ENCODE measurements at regions not wholly inside any gene's neighbourhood (a gene's known extent, or its start where the extent isn't known, plus 50 kb on each side); places are given as distances from the start of the nearest gene placed in this dataset.

DNA sequence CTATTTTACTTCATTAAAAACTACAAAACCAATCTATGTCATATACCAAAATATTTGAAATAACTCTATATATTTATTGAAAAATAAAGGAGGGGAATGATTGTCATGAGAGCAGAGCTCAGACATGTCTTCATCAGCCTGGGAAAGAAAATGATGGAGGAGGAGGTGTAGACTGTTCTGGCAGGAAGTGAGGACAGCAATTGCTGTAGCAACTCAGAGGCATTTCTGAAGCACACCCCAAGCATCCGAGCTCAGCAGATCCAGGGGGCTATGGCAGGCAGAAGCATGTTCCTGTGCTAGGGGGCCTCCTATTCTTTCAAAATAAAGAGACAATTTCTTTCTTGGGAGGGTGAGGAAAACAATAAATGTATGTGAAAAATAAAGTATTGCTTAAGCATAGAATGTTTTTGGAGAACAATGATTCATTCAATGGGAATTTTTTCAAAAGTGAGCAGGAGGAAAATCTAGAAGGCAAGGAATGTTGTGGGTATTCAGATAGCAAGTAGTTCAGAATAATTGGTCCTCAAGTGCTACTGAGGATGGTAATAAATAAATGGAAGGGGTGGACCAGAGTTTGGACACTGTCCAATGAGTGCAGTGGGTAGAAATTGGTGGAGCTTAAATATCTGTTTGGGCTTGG is 383.4 kb downstream of the CDH11 start:
- Histone ChIP-seq H4K91ac (ENCODE audit: insufficient read length, low read depth, low read length) (no peak overlapping the region), H2BK20ac (ENCODE audit: low read depth, low read length, poor library complexity, severe bottlenecking) (no peak overlapping the region), H2AFZ (ENCODE audit: low read length) (no peak overlapping the region), H2BK12ac (ENCODE audit: insufficient read length, low read depth, low read length) (no peak overlapping the region), H3K9ac (ENCODE audit: extremely low read depth, insufficient read length, low read length) (no peak overlapping the region), H3K79me2 (ENCODE audit: insufficient read depth, low read length) (no peaks in the 10 kb centered on the region), H3K27ac (ENCODE audit: insufficient read length, low read depth, low read length) (no peak overlapping the region), H3K56ac (ENCODE audit: insufficient read length, low read depth, low read length) (no peak overlapping the region), H3K79me1 (ENCODE audit: insufficient read depth, low read depth, low read length, poor library complexity, severe bottlenecking) (no peaks in the 10 kb centered on the region), H2BK5ac (ENCODE audit: insufficient read length, low read length) (no peak overlapping the region), H3K9me3 (ENCODE audit: control insufficient read depth, low read depth, low read length) (no peaks in the 10 kb centered on the region), H4K5ac (ENCODE audit: insufficient read length, low read depth, low read length) (no peak overlapping the region), H4K20me1 (ENCODE audit: control insufficient read depth, insufficient read depth, insufficient read length) (no peaks in the 10 kb centered on the region), H3K23me2 (ENCODE audit: insufficient read length, low read depth, low read length, poor library complexity, severe bottlenecking) (no peaks in the 10 kb centered on the region), H3K4me1 (ENCODE audit: insufficient read depth, low read length) (no peaks in the 10 kb centered on the region), H3K18ac (ENCODE audit: insufficient read length, low read depth, low read length) (no peak overlapping the region), H3K23ac (ENCODE audit: insufficient read length, low read depth, low read length) (no peak overlapping the region), H3K4me2 (ENCODE audit: insufficient read depth, insufficient read length, low read length) (no peak overlapping the region), H2BK120ac (ENCODE audit: low read depth, low read length, poor library complexity, severe bottlenecking) (no peak overlapping the region), H3K27me3 (ENCODE audit: insufficient read depth, low read length) (no peaks in the 10 kb centered on the region), H3K14ac (ENCODE audit: insufficient read depth, low read length) (no peak overlapping the region), H4K8ac (replicated peaks; ENCODE audit: insufficient read length, low read depth, low read length) (no peak overlapping the region), H2BK15ac (ENCODE audit: low read depth, low read length) (no peak overlapping the region), H3T11ph (ENCODE audit: low read length) (no peak overlapping the region), H3K4ac (ENCODE audit: low read depth, low read length) (no peak overlapping the region), H2AK5ac (ENCODE audit: insufficient read length, low read length) (no peak overlapping the region)
- Mint-ChIP-seq H3K27me3 (ENCODE audit: low read depth) (no peaks in the 10 kb centered on the region), H3K4me1 (no peaks in the 10 kb centered on the region), H3K9me3 (peaks cover 2% of the 10 kb centered on the region in 2 experiments; a peak in 2 of 5 replicates), H3K27ac (no peak overlapping the region), H3K4me3 (no peak overlapping the region), H3K36me3 (ENCODE audit: insufficient read depth in 1 of 3, low read depth in 3 of 3) (peaks cover 0 to 6% (median 0%) of the 10 kb centered on the region in 3 experiments; a peak in 1 of 7 replicates)
- TF ChIP-seq, protein P1, sequence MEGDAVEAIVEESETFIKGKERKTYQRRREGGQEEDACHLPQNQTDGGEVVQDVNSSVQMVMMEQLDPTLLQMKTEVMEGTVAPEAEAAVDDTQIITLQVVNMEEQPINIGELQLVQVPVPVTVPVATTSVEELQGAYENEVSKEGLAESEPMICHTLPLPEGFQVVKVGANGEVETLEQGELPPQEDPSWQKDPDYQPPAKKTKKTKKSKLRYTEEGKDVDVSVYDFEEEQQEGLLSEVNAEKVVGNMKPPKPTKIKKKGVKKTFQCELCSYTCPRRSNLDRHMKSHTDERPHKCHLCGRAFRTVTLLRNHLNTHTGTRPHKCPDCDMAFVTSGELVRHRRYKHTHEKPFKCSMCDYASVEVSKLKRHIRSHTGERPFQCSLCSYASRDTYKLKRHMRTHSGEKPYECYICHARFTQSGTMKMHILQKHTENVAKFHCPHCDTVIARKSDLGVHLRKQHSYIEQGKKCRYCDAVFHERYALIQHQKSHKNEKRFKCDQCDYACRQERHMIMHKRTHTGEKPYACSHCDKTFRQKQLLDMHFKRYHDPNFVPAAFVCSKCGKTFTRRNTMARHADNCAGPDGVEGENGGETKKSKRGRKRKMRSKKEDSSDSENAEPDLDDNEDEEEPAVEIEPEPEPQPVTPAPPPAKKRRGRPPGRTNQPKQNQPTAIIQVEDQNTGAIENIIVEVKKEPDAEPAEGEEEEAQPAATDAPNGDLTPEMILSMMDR (conservative IDR thresholded peaks at IDR 0.05), result no peak
- DNase-seq, result no peak
- no CpG with 5 or more reads among the region's 1 CpG for WGBS (ENCODE audit: extremely low coverage, insufficient read length, low lambda C conversion rate)

Data from H9 (cell line).